CD4-positive, alpha-beta memory T cell (primary cell): ENCODE measurements at regions not wholly inside any gene's neighbourhood (a gene's known extent, or its start where the extent isn't known, plus 50 kb on each side); places are given as distances from the start of the nearest gene placed in this dataset.

Experiments used
- CTCF ChIA-PET: fragments of 350-600 bp; sonication (Branson Sonifier 250); formaldehyde crosslinking; loops from one replicate; lab custom pipeline; 2021; ENCODE audit warnings: inconsistent platforms; ENCODE audit not compliant: partially characterized antibody; lab: Charles Lee
- POLR2A ChIA-PET: fragments of 350-600 bp; sonication (Branson Sonifier 250); formaldehyde crosslinking; loops from one replicate; lab custom pipeline; 2021; ENCODE audit not compliant: partially characterized antibody; lab: Charles Lee
- DNase-seq, 5 donors: peaks; one replicate each; pipeline versions ENCODE4 v3.0.0 to v3.0.0-alpha.2; 2020 to 2022; ENCODE audit warnings: mixed read lengths in 1 of 5
- H3K27ac ChIP-seq: one replicate; pipeline ENCODE4 v1.7.0; 2013; ENCODE audit warnings: low read depth, low read length
- H3K27me3 ChIP-seq: 2 replicates; pipeline ENCODE4 v1.7.0; 2013; ENCODE audit warnings: mild to moderate bottlenecking, low read length, moderate library complexity; ENCODE audit not compliant: insufficient read depth
- H3K36me3 ChIP-seq: 2 replicates; pipeline ENCODE4 v1.7.0; 2013; ENCODE audit warnings: mild to moderate bottlenecking, low read length, moderate library complexity; ENCODE audit not compliant: insufficient read depth
- H3K4me1 ChIP-seq: 2 replicates; pipeline ENCODE4 v1.7.0; 2013; ENCODE audit warnings: mild to moderate bottlenecking, low read length, moderate library complexity; ENCODE audit not compliant: insufficient read depth
- H3K4me3 ChIP-seq, 2 donors: one replicate each; pipeline ENCODE4 v1.7.0; 2013; ENCODE audit warnings: low read length in 2 of 2, mild to moderate bottlenecking in 1 of 2
- H3K9me3 ChIP-seq, 2 donors: one replicate each; pipeline ENCODE4 v1.7.0; 2013; ENCODE audit warnings: low read length in 2 of 2, control low read depth in 1 of 2; ENCODE audit not compliant: control insufficient read depth in 1 of 2
- H3K27ac Mint-ChIP-seq, 7 donors: one replicate each; pipeline ENCODE4 v1.8.0; 2020 to 2021; ENCODE audit warnings: mixed read lengths in 7 of 7, mild to moderate bottlenecking in 6 of 7, inconsistent platforms in 3 of 7, moderate library complexity in 3 of 7
- H3K27me3 Mint-ChIP-seq, 2 donors: one replicate each; pipeline ENCODE4 v1.8.0; 2020 to 2021; ENCODE audit warnings: mixed read lengths in 2 of 2
- H3K36me3 Mint-ChIP-seq, 2 donors: one replicate each; pipeline ENCODE4 v1.8.0; 2020 to 2021; ENCODE audit warnings: mixed read lengths in 2 of 2, inconsistent platforms in 1 of 2, mild to moderate bottlenecking in 1 of 2
- H3K4me1 Mint-ChIP-seq, 4 donors: one replicate each; pipeline ENCODE4 v1.8.0; 2020 to 2021; ENCODE audit warnings: mixed read lengths in 4 of 4, mild to moderate bottlenecking in 1 of 4
- H3K4me3 Mint-ChIP-seq, 8 donors: one replicate each; pipeline ENCODE4 v1.8.0; 2020 to 2021; ENCODE audit warnings: mixed read lengths in 8 of 8, mild to moderate bottlenecking in 7 of 8, moderate library complexity in 6 of 8, inconsistent platforms in 3 of 8
- H3K9me3 Mint-ChIP-seq, 8 donors: one replicate each; pipeline ENCODE4 v1.8.0; 2020 to 2021; ENCODE audit warnings: mixed read lengths in 8 of 8, mild to moderate bottlenecking in 5 of 8, inconsistent platforms in 3 of 8, moderate library complexity in 1 of 8
- intact Hi-C: fragments of 100-400 bp; cut with micrococcal nuclease; formaldehyde crosslinking; loops from one replicate; pipeline ENCODE4 v1.15.1; 2023

DNA sequence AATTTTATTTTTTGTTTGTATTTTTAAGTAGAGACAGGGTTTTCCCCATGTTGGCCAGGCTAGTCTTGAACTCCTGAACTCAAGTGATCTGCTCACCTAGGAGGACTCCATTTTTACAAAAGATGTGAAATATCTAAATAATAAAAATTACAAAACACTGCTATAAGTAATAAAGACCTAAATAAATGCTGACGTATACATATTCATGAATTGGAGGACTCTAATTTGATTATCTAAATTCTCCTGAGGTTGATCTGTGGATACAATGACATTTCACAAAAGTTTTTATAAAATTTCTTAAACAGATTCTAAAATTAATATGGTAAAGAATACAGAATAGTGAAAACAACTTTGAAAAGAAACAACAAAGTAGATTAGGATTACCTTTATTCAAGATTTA lies 1224.0 kb downstream of the SLC16A7 start:
- no peaks in the 10 kb centered on the region for H3K9me3 ChIP-seq
- ChIA-PET POLR2A (no interaction called here), CTCF (no interaction called here)
- no peak overlapping the region for H3K4me3 Mint-ChIP-seq
- no peaks in the 10 kb centered on the region for H3K4me1 Mint-ChIP-seq
- no peak overlapping the region for H3K27ac Mint-ChIP-seq
- no peaks in the 10 kb centered on the region for H3K36me3 Mint-ChIP-seq
- peaks cover 0 to 22% (median 6%) of the 10 kb centered on the region in 8 donors for H3K9me3 Mint-ChIP-seq
- no peak for DNase-seq
- H3K4me1 ChIP-seq, result no peaks in the 10 kb centered on the region
- H3K36me3 ChIP-seq, result no peaks in the 10 kb centered on the region
- H3K27me3 Mint-ChIP-seq, result no peaks in the 10 kb centered on the region
- intact Hi-C loops, result no loop called here
- H3K27me3 ChIP-seq, result no peaks in the 10 kb centered on the region
- H3K4me3 ChIP-seq, result no peak overlapping the region
- no peak overlapping the region for H3K27ac ChIP-seq

DNA sequence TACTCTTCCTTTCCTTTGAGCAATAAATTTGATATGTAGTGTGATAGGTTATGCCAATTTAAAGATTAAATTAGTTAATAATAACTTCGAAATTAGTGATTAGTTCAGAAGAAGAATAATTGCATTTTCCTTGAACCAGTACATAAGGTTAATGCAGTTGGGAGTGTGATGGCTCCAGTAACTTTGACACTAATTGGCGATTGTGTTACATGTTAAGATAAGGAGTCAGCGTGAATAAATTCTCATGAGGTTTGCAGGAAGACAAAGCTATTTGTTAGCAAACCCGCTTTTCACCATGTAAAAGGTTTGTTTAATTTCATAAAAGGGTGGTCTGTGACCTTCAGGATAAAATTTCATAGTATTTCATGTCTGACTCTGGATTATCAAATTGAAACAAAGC lies 1226.8 kb downstream of the SLC16A7 start:
- H3K27me3 Mint-ChIP-seq, result no peaks in the 10 kb centered on the region
- H3K4me3 ChIP-seq, result no peak overlapping the region
- no peak overlapping the region for H3K27ac ChIP-seq
- H3K9me3 ChIP-seq, result no peaks in the 10 kb centered on the region
- ChIA-PET POLR2A (no interaction called here), CTCF (no interaction called here)
- H3K36me3 Mint-ChIP-seq, result no peaks in the 10 kb centered on the region
- no peaks in the 10 kb centered on the region for H3K27me3 ChIP-seq
- peaks cover 0 to 11% (median 4%) of the 10 kb centered on the region in 8 donors for H3K9me3 Mint-ChIP-seq
- H3K4me1 ChIP-seq, result no peaks in the 10 kb centered on the region
- no peak for DNase-seq
- intact Hi-C loops, result no loop called here
- no peaks in the 10 kb centered on the region for H3K36me3 ChIP-seq
- H3K4me3 Mint-ChIP-seq, result no peak overlapping the region
- H3K27ac Mint-ChIP-seq, result no peak overlapping the region
- H3K4me1 Mint-ChIP-seq, result no peaks in the 10 kb centered on the region

DNA sequence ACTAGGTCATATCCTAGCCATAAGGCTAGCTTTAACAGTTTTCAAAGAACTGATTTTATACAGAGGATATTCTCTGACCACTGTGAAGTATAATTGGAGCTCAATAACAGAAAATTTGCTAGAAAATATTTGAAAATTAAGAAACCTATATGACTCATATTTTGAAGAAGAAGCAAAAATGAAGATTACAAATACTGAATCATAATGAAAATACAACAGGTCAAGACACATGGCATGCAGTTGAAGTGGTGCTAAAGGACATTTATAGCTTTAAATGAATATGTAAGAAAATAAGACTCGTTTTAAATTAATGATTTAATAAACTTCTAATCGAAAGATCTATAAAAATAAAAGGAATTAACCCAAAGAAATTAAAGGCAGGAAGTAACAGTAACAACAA lies 1234.6 kb downstream of the SLC16A7 start:
- no peaks in the 10 kb centered on the region for H3K36me3 ChIP-seq
- no peaks in the 10 kb centered on the region for H3K36me3 Mint-ChIP-seq
- H3K27me3 Mint-ChIP-seq, result no peaks in the 10 kb centered on the region
- H3K4me3 Mint-ChIP-seq, result no peak overlapping the region
- H3K9me3 ChIP-seq, result no peaks in the 10 kb centered on the region
- no peak overlapping the region for H3K27ac Mint-ChIP-seq
- no peaks in the 10 kb centered on the region for H3K27me3 ChIP-seq
- no peaks in the 10 kb centered on the region for H3K4me1 Mint-ChIP-seq
- H3K9me3 Mint-ChIP-seq, result peaks cover 0 to 11% (median 4%) of the 10 kb centered on the region in 8 donors
- H3K27ac ChIP-seq, result no peak overlapping the region
- intact Hi-C loops, result no loop called here
- H3K4me3 ChIP-seq, result no peak overlapping the region
- no peak for DNase-seq
- CTCF ChIA-PET, result no interaction called here
- POLR2A ChIA-PET, result no interaction called here
- no peaks in the 10 kb centered on the region for H3K4me1 ChIP-seq

DNA sequence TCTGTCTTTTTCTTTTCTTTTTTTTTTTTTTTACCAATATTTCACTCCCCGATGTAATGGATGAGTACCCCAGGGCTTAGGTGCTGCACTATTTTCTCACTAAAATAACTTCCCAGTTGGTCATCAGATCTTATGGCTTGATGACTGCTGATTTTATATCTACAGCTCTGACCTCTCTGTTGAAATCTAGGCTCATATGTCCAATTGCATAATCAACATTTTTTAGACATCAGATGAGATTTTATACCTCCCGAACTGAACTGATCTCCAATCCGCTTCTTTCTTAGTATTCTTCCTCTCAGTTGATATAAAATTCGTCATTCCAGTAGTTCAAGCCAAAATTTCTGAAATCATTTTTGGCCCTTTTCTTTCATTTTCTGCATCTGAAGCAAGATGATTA lies 1236.5 kb downstream of the SLC16A7 start:
- Mint-ChIP-seq H3K27me3 (no peaks in the 10 kb centered on the region), H3K4me3 (no peak overlapping the region), H3K36me3 (no peaks in the 10 kb centered on the region), H3K9me3 (peaks cover 0 to 11% (median 4%) of the 10 kb centered on the region in 8 donors), H3K27ac (no peak overlapping the region), H3K4me1 (no peaks in the 10 kb centered on the region)
- Histone ChIP-seq H3K27me3 (no peaks in the 10 kb centered on the region), H3K36me3 (no peaks in the 10 kb centered on the region), H3K4me1 (no peaks in the 10 kb centered on the region), H3K4me3 (no peak overlapping the region), H3K27ac (no peak overlapping the region), H3K9me3 (no peaks in the 10 kb centered on the region)
- DNase-seq, result no peak
- ChIA-PET CTCF (no interaction called here), POLR2A (no interaction called here)
- intact Hi-C loops, result no loop called here

DNA sequence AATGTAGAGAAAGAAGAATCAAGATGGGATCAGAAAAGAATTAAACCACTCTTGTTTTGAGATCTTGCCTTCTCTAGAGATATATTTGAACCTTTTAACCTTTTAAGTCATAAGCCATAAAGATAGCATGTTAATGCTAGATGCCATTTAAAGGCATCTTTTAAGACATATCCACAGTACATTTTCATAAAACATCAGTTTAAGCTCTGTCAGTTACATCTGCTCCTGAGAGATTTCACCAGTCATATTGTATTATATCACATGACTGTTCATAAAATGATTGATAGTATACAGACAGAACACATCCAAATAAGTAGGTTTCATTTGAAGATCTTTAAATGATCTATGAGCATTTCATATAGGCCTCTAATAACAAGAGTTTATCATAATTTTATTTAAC lies 1238.5 kb downstream of the SLC16A7 start:
- Mint-ChIP-seq H3K27me3 (no peaks in the 10 kb centered on the region), H3K4me3 (no peak overlapping the region), H3K4me1 (no peaks in the 10 kb centered on the region), H3K27ac (no peak overlapping the region), H3K9me3 (peaks cover 0 to 10% (median 4%) of the 10 kb centered on the region in 8 donors), H3K36me3 (no peaks in the 10 kb centered on the region)
- no peaks in the 10 kb centered on the region for H3K27me3 ChIP-seq
- no peaks in the 10 kb centered on the region for H3K4me1 ChIP-seq
- intact Hi-C loops, result no loop called here
- H3K4me3 ChIP-seq, result no peak overlapping the region
- no peaks in the 10 kb centered on the region for H3K36me3 ChIP-seq
- peaks cover 0 to 4% of the 10 kb centered on the region in 2 donors for H3K9me3 ChIP-seq
- CTCF ChIA-PET, result no interaction called here
- DNase-seq, result no peak
- POLR2A ChIA-PET, result no interaction called here
- H3K27ac ChIP-seq, result no peak overlapping the region

DNA sequence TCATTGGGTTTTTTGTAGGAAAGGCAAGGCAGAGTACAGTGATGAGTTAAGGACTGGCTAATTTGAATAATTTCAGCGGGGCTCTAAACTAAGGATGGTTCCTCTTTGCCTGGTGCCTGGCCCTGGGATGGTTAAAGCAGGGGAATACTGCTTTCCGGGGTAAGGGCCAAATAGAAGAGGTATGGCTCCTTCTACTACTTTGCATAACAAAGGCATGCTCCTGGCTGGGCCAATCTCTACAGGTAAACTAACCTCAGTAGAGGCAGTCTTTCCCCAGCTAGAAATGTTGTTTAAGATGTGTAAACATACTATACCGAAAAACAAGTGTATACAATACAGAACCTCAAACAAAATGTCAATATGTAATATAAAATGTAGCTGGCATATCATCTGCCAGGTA lies 1239.0 kb downstream of the SLC16A7 start:
- ChIA-PET POLR2A (no interaction called here), CTCF (no interaction called here)
- Histone ChIP-seq H3K27ac (no peak overlapping the region), H3K27me3 (no peaks in the 10 kb centered on the region), H3K4me3 (no peak overlapping the region), H3K36me3 (no peaks in the 10 kb centered on the region), H3K9me3 (peaks cover 0 to 6% of the 10 kb centered on the region in 2 donors), H3K4me1 (no peaks in the 10 kb centered on the region)
- H3K27ac Mint-ChIP-seq, result no peak overlapping the region
- H3K9me3 Mint-ChIP-seq, result peaks cover 0 to 10% (median 6%) of the 10 kb centered on the region in 8 donors
- DNase-seq, result no peak
- H3K27me3 Mint-ChIP-seq, result no peaks in the 10 kb centered on the region
- intact Hi-C loops, result no loop called here
- no peaks in the 10 kb centered on the region for H3K4me1 Mint-ChIP-seq
- H3K36me3 Mint-ChIP-seq, result no peaks in the 10 kb centered on the region
- H3K4me3 Mint-ChIP-seq, result no peak overlapping the region

DNA sequence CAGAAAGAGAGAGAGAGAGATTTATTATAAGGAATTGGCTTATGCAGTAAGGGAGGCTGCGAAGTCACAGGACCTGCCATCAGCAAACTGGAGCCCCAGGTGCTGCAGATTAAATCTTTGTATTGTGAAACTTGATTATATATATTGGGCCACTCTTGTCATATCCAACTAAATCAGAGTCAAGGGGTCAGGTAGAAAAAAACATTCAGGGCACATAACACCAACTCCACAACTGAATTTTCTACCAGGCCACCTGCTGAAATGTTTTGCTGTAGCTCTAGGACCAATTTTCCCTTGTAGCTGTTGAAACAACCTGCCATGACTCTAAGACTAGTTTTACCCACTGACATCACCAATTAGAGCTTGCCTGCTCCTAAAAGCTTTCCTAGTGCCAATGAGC lies 1240.8 kb downstream of the SLC16A7 start:
- no peaks in the 10 kb centered on the region for H3K36me3 Mint-ChIP-seq
- CTCF ChIA-PET, result no interaction called here
- POLR2A ChIA-PET, result no interaction called here
- H3K27ac Mint-ChIP-seq, result no peak overlapping the region
- H3K9me3 Mint-ChIP-seq, result peaks cover 0 to 10% (median 7%) of the 10 kb centered on the region in 8 donors
- no peaks in the 10 kb centered on the region for H3K36me3 ChIP-seq
- no peaks in the 10 kb centered on the region for H3K4me1 Mint-ChIP-seq
- H3K9me3 ChIP-seq, result peaks cover 0 to 6% of the 10 kb centered on the region in 2 donors
- no peak overlapping the region for H3K4me3 ChIP-seq
- no peak for DNase-seq
- intact Hi-C loops, result no loop called here
- no peaks in the 10 kb centered on the region for H3K27me3 ChIP-seq
- H3K27ac ChIP-seq, result no peak overlapping the region
- H3K4me3 Mint-ChIP-seq, result no peak overlapping the region
- H3K4me1 ChIP-seq, result no peaks in the 10 kb centered on the region
- no peaks in the 10 kb centered on the region for H3K27me3 Mint-ChIP-seq

DNA sequence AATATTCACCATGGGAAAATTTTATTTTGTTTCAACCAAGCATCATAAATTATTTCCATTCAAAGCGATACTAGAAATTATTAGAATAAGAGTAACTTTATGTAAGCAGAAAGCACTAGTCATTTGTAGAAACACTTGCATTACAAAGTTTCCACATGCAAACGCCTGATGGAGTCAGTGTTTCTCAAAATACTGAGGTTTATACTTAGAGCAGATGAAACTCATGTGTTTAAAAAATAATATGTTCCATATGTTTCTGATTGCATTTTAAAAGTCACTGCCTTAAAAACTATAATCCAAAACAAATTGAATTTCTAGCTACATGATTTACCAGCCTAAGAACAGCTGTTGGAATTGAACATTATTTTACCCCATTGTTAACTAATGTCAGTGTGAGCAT lies 1246.4 kb downstream of the SLC16A7 start:
- Histone ChIP-seq H3K4me3 (no peak overlapping the region), H3K4me1 (no peaks in the 10 kb centered on the region), H3K27ac (no peak overlapping the region), H3K9me3 (peaks cover 0 to 6% of the 10 kb centered on the region in 2 donors), H3K36me3 (no peaks in the 10 kb centered on the region), H3K27me3 (no peaks in the 10 kb centered on the region)
- no peaks in the 10 kb centered on the region for H3K27me3 Mint-ChIP-seq
- no peaks in the 10 kb centered on the region for H3K36me3 Mint-ChIP-seq
- H3K27ac Mint-ChIP-seq, result no peak overlapping the region
- no peak for DNase-seq
- intact Hi-C loops, result no loop called here
- H3K4me3 Mint-ChIP-seq, result no peak overlapping the region
- no peaks in the 10 kb centered on the region for H3K4me1 Mint-ChIP-seq
- ChIA-PET CTCF (no interaction called here), POLR2A (no interaction called here)
- peaks cover 0 to 7% (median 6%) of the 10 kb centered on the region in 8 donors for H3K9me3 Mint-ChIP-seq
